OCI-LY3 (cell line): ENCODE measurements at regions not wholly inside any gene's neighbourhood (a gene's known extent, or its start where the extent isn't known, plus 50 kb on each side); places are given as distances from the start of the nearest gene placed in this dataset.

Experiments used
- EZH2phosphoT487 ChIP-seq: fragments of 200-600 bp; shearing (Covaris generic); IDR thresholded peaks from 2 replicates; pipeline ENCODE4 v1.6.1; 2018; ENCODE audit warnings: antibody characterized with exemption, mixed run types, low read depth
- TF ChIP-seq, protein P1 (sequence below): fragments of 200-600, 300-600 bp; sonication (generic); IDR thresholded peaks from 2 replicates; pipeline ENCODE4 v1.5.1; 2014; ENCODE audit warnings: antibody characterized with exemption, low read length, low read depth

- TF ChIP-seq, protein P1, sequence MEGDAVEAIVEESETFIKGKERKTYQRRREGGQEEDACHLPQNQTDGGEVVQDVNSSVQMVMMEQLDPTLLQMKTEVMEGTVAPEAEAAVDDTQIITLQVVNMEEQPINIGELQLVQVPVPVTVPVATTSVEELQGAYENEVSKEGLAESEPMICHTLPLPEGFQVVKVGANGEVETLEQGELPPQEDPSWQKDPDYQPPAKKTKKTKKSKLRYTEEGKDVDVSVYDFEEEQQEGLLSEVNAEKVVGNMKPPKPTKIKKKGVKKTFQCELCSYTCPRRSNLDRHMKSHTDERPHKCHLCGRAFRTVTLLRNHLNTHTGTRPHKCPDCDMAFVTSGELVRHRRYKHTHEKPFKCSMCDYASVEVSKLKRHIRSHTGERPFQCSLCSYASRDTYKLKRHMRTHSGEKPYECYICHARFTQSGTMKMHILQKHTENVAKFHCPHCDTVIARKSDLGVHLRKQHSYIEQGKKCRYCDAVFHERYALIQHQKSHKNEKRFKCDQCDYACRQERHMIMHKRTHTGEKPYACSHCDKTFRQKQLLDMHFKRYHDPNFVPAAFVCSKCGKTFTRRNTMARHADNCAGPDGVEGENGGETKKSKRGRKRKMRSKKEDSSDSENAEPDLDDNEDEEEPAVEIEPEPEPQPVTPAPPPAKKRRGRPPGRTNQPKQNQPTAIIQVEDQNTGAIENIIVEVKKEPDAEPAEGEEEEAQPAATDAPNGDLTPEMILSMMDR: no peak
- no peak for TF ChIP-seq EZH2phosphoT487
Measured at GRCh38 chr2:67295851-67296250, 101.3 kb upstream of the ETAA1 start.
